ENCODE measurements at regions not wholly inside any gene's neighbourhood (a gene's known extent, or its start where the extent isn't known, plus 50 kb on each side); places are given as distances from the start of the nearest gene placed in this dataset.

DNA sequence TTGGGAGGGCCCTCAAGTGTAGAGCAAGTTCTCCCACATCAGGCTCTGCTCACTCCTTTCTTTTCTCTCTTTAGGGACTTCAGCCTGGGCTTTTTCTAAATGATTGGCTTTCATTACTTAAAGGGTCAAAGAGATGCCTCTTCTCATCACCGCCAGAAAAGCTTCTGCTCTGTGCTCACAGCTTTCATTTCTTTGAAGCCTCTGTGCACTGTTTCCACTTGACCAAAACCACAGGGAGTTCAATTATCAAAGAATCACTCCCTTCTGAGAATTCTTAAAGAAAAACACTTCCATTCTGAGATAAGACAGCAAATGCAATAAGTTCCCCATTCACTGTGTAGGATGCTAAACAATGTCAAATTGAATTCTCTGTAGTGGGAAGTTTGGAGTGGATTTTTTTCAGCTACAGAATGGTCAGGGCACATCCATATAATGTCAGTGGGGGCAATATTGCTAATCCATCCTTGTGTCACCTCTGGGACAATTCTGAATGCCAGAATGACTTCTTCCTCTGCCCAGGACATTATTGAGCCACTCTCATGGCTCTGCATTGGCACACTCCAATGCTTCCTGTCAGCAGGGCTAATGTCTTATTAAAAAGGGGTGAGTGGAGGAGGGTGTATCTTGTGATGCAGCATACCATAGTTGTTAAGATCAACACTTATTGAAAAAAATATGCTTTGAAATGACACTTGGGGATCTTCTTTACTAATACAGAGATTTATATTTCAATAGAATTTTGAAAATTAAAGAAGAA lies 217.6 kb downstream of the SNCA start:
- no peak overlapping the region for H3K27ac ChIP-seq (ENCODE audit: low read length)
- H2AFZ ChIP-seq (ENCODE audit: low read depth, low read length), result no peak overlapping the region
- H3K79me2 ChIP-seq (ENCODE audit: low read length), result no peaks in the 10 kb centered on the region
- no peaks in the 10 kb centered on the region for H3K36me3 ChIP-seq (replicated peaks; ENCODE audit: low read depth, low read length)
- TF ChIP-seq CTCF (IDR thresholded peaks at IDR 0.05; ENCODE audit: low read depth, low read length), result no peak
- no peak for TF ChIP-seq EZH2phosphoT487 (IDR thresholded peaks at IDR 0.05; ENCODE audit: low read depth)
- H3K9ac ChIP-seq (ENCODE audit: low read length), result no peak overlapping the region
- H4K20me1 ChIP-seq (ENCODE audit: insufficient read depth, low read length), result no peaks in the 10 kb centered on the region
- no peaks in the 10 kb centered on the region for H3K4me1 ChIP-seq (ENCODE audit: low read length)
- H3K4me2 ChIP-seq (ENCODE audit: low read length), result no peak overlapping the region
- H3K4me3 ChIP-seq (ENCODE audit: low read length), result no peak overlapping the region
- no peaks in the 10 kb centered on the region for H3K9me3 ChIP-seq (ENCODE audit: insufficient read depth, low read length)
- H3K27me3 ChIP-seq (ENCODE audit: low read depth, low read length), result no peaks in the 10 kb centered on the region

GRCh38 chr4:89618151-89618550 lies 218.8 kb downstream of the SNCA start:
- Histone ChIP-seq H3K9me3 (ENCODE audit: insufficient read depth, low read length) (no peaks in the 10 kb centered on the region), H2AFZ (ENCODE audit: low read depth, low read length) (no peak overlapping the region), H3K36me3 (replicated peaks; ENCODE audit: low read depth, low read length) (no peaks in the 10 kb centered on the region), H3K79me2 (ENCODE audit: low read length) (no peaks in the 10 kb centered on the region), H3K9ac (ENCODE audit: low read length) (no peak overlapping the region), H3K4me3 (ENCODE audit: low read length) (no peak overlapping the region), H4K20me1 (ENCODE audit: insufficient read depth, low read length) (no peaks in the 10 kb centered on the region), H3K27me3 (ENCODE audit: low read depth, low read length) (no peaks in the 10 kb centered on the region), H3K27ac (ENCODE audit: low read length) (no peak overlapping the region), H3K4me2 (ENCODE audit: low read length) (no peak overlapping the region), H3K4me1 (ENCODE audit: low read length) (no peaks in the 10 kb centered on the region)
- TF ChIP-seq CTCF (IDR thresholded peaks at IDR 0.05; ENCODE audit: low read depth, low read length), result no peak
- TF ChIP-seq EZH2phosphoT487 (IDR thresholded peaks at IDR 0.05; ENCODE audit: low read depth), result no peak

DNA sequence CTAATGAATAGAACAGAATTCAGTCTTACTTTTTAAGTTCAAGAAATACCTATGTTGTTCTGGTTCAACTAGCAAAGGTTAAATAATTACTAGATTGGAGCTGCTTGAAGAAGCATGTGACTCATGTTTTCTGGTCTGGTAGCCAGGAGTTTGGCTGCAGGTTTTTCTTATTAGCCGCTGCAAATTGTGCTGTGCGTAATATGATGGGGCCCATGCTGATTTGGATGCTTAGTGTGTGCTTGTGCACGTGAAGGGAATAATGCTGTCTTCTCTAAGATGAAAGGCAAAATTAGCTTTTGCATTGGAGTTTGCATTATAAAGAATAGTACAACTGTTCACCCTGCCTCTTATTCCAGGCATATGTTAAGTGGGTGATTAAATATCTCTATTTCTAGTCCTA lies 219.6 kb downstream of the SNCA start:
- Histone ChIP-seq H3K36me3 (replicated peaks; ENCODE audit: low read depth, low read length) (no peaks in the 10 kb centered on the region), H2AFZ (ENCODE audit: low read depth, low read length) (no peak overlapping the region), H4K20me1 (ENCODE audit: insufficient read depth, low read length) (no peaks in the 10 kb centered on the region), H3K27ac (ENCODE audit: low read length) (no peak overlapping the region), H3K9me3 (ENCODE audit: insufficient read depth, low read length) (no peaks in the 10 kb centered on the region), H3K79me2 (ENCODE audit: low read length) (no peaks in the 10 kb centered on the region), H3K4me3 (ENCODE audit: low read length) (no peak overlapping the region), H3K9ac (ENCODE audit: low read length) (no peak overlapping the region), H3K4me1 (ENCODE audit: low read length) (no peaks in the 10 kb centered on the region), H3K4me2 (ENCODE audit: low read length) (no peak overlapping the region), H3K27me3 (ENCODE audit: low read depth, low read length) (no peaks in the 10 kb centered on the region)
- TF ChIP-seq CTCF (IDR thresholded peaks at IDR 0.05; ENCODE audit: low read depth, low read length) (no peak), EZH2phosphoT487 (IDR thresholded peaks at IDR 0.05; ENCODE audit: low read depth) (no peak)

DNA sequence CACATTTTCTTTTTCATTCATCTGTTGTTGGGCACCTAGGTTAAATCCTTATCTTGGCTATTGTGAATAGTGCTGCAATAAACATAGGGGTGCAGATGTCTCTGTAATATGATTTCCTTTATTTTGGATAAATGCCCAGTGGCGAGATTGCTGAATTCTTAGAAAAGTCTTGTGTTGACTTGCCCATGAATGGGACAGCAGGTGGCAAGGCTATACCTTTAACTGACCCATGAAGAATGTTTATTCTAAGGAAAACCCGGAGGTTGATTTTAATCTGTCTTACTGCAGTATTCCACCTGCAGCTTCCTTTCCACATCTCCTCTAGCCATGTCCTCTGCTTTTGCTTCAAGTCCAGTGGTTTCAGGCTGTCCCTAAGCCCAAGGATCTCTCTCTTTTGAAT lies 220.6 kb downstream of the SNCA start:
- Histone ChIP-seq H3K4me2 (ENCODE audit: low read length) (no peak overlapping the region), H3K27me3 (ENCODE audit: low read depth, low read length) (no peaks in the 10 kb centered on the region), H4K20me1 (ENCODE audit: insufficient read depth, low read length) (no peaks in the 10 kb centered on the region), H3K79me2 (ENCODE audit: low read length) (no peaks in the 10 kb centered on the region), H3K9ac (ENCODE audit: low read length) (no peak overlapping the region), H3K4me1 (ENCODE audit: low read length) (no peaks in the 10 kb centered on the region), H3K27ac (ENCODE audit: low read length) (no peak overlapping the region), H3K9me3 (ENCODE audit: insufficient read depth, low read length) (no peaks in the 10 kb centered on the region), H3K4me3 (ENCODE audit: low read length) (no peak overlapping the region), H3K36me3 (replicated peaks; ENCODE audit: low read depth, low read length) (no peaks in the 10 kb centered on the region), H2AFZ (ENCODE audit: low read depth, low read length) (peak overlapping the region; percentile 35; the same call in 1 of the 2 replicates)
- TF ChIP-seq CTCF (IDR thresholded peaks at IDR 0.05; ENCODE audit: low read depth, low read length) (no peak), EZH2phosphoT487 (IDR thresholded peaks at IDR 0.05; ENCODE audit: low read depth) (no peak)
